Endothelial cell of umbilical vein (primary cell): ENCODE measurements at regions not wholly inside any gene's neighbourhood (a gene's known extent, or its start where the extent isn't known, plus 50 kb on each side); places are given as distances from the start of the nearest gene placed in this dataset.

Experiments used
- BruUV-seq: library from RNA; stranded (reverse); fragments of 400-500 nt; replicated peaks from 2 replicates; lab custom pipeline; 2021; lab: Mats Ljungman, UMichigan
- CTCF ChIA-PET: fragments of 300-600, 350-600 bp; sonication (Branson Sonifier 250); formaldehyde crosslinking; loops from one replicate; lab custom pipeline; 2021; ENCODE audit warnings: antibody characterized with exemption, inconsistent platforms; lab: Charles Lee
- POLR2A ChIA-PET: fragments of 300-600, 350-600 bp; sonication (Branson Sonifier 250); formaldehyde crosslinking; loops from one replicate; lab custom pipeline; 2021; ENCODE audit warnings: antibody characterized with exemption, inconsistent platforms; lab: Charles Lee
- DNase-seq: peaks from one replicate; pipeline ENCODE4 v3.0.0-alpha.2; 2011; ENCODE audit warnings: low read depth, low spot score
- FAIRE-seq: peaks from 2 replicates; lab custom pipeline; 2011; peaks lifted over from hg19 to GRCh38; lab: Jason Lieb, UNC
- H2AFZ ChIP-seq: 2 replicates; pipeline ENCODE4 v1.6.0; 2012; ENCODE audit warnings: low read depth, low read length, control low read depth, inconsistent platforms
- H3K27ac ChIP-seq: 2 replicates; pipeline ENCODE4 v1.5.1; 2011; ENCODE audit warnings: low read depth, mild to moderate bottlenecking, control low read depth, low read length, moderate library complexity; ENCODE audit not compliant: insufficient read depth
- H3K27me3 ChIP-seq, 2 experiments: 2 replicates each; pipeline versions ENCODE4 v1.6.0 to v1.6.1; 2011; ENCODE audit warnings: low read length in 2 of 2, mixed read lengths in 1 of 2; ENCODE audit not compliant: control insufficient read depth in 2 of 2, insufficient read depth in 2 of 2
- H3K36me3 ChIP-seq, 2 experiments: 2 replicates in 1 of 2; 3 replicates in 1 of 2; pipeline ENCODE4 v1.5.1; 2011; ENCODE audit warnings: low read length in 2 of 2, mild to moderate bottlenecking in 1 of 2, moderate library complexity in 1 of 2; ENCODE audit not compliant: control insufficient read depth in 2 of 2, insufficient read depth in 2 of 2; ENCODE audit errors: extremely low read depth in 1 of 2
- H3K4me1 ChIP-seq: 3 replicates; pipeline ENCODE4 v1.5.1; 2011; ENCODE audit warnings: mild to moderate bottlenecking, low read length; ENCODE audit not compliant: control insufficient read depth, insufficient read depth; ENCODE audit errors: extremely low read depth
- H3K4me2 ChIP-seq: 2 replicates; pipeline ENCODE4 v1.6.1; 2011; ENCODE audit warnings: low read length, control low read depth, mixed read lengths; ENCODE audit not compliant: insufficient read depth
- H3K4me3 ChIP-seq, 3 experiments: fragments of 200-600 bp in 1 of 3; sonication (generic), shearing (Covaris generic) in 1 of 3; replicated peaks in 1 of 3; 2 replicates each; pipeline ENCODE4 v1.5.1; 2011 to 2016; ENCODE audit warnings: control low read depth in 3 of 3, low read length in 3 of 3, mild to moderate bottlenecking in 2 of 3, inconsistent platforms in 1 of 3, low read depth in 1 of 3, moderate library complexity in 1 of 3; ENCODE audit not compliant: insufficient read depth in 1 of 3
- H3K79me2 ChIP-seq: 2 replicates; pipeline ENCODE4 v1.6.0; 2012; ENCODE audit warnings: low read length, inconsistent platforms; ENCODE audit not compliant: control insufficient read depth, insufficient read depth
- H3K9ac ChIP-seq: replicated peaks from 2 replicates; pipeline ENCODE3; 2011; ENCODE audit warnings: low read length, control low read depth; ENCODE audit not compliant: insufficient read depth; ENCODE audit errors: extremely low read depth
- H3K9me1 ChIP-seq: replicated peaks from 3 replicates; pipeline ENCODE4 v1.6.0; 2011; ENCODE audit warnings: mild to moderate bottlenecking, low read length; ENCODE audit not compliant: control insufficient read depth, insufficient read depth; ENCODE audit errors: extremely low read depth
- H3K9me3 ChIP-seq: replicated peaks from 2 replicates; pipeline ENCODE4 v1.5.1; 2012; ENCODE audit warnings: low read length, inconsistent platforms; ENCODE audit not compliant: control insufficient read depth, insufficient read depth
- H4K20me1 ChIP-seq: replicated peaks from 2 replicates; pipeline ENCODE3; 2011; ENCODE audit warnings: mild to moderate bottlenecking, low read length; ENCODE audit not compliant: control insufficient read depth, insufficient read depth; ENCODE audit errors: extremely low read depth
- EZH2 ChIP-seq: IDR thresholded peaks from 2 replicates; pipeline ENCODE4 v1.6.1; 2012; ENCODE audit warnings: borderline replicate concordance, low read depth, mild to moderate bottlenecking, moderate library complexity, low read length, inconsistent platforms; ENCODE audit not compliant: severe bottlenecking
- FOS ChIP-seq: IDR thresholded peaks from 2 replicates; pipeline ENCODE4 v1.6.1; 2011; ENCODE audit warnings: mild to moderate bottlenecking, low read length, moderate library complexity, borderline replicate concordance; ENCODE audit not compliant: insufficient read depth
- GATA2 ChIP-seq: IDR thresholded peaks from 2 replicates; pipeline ENCODE4 v1.7.0; 2011; ENCODE audit warnings: low read depth, mild to moderate bottlenecking, moderate library complexity, mixed read lengths, low read length; ENCODE audit not compliant: insufficient read length, insufficient read depth
- JUN ChIP-seq: IDR thresholded peaks from 2 replicates; pipeline ENCODE4 v1.6.1; 2011; ENCODE audit warnings: borderline replicate concordance, low read depth; ENCODE audit not compliant: insufficient read length, insufficient read depth
- MYC ChIP-seq: IDR thresholded peaks from one replicate; pipeline ENCODE4 v1.6.1; 2011; ENCODE audit warnings: mild to moderate bottlenecking, low read depth, low read length
- POLR2A ChIP-seq: IDR thresholded peaks from 2 replicates; pipeline ENCODE4 v1.6.1; 2012; ENCODE audit warnings: low read depth, mild to moderate bottlenecking, control low read depth, low read length
- POLR2AphosphoS5 ChIP-seq: IDR thresholded peaks from 2 replicates; pipeline ENCODE4 v1.6.1; 2012; ENCODE audit warnings: low read depth, mild to moderate bottlenecking, control low read depth, low read length, moderate library complexity; ENCODE audit not compliant: insufficient read depth
- dilution Hi-C: fragments of 300-500 bp; cut with MboI; formaldehyde crosslinking; loops from one replicate; pipeline ENCODE4 v1.15.0; 2019; ENCODE audit warnings: low sequenced_read_pairs; ENCODE audit not compliant: extremely low pct_ligation_motif_present
- intact Hi-C: fragments of 100-400 bp; cut with micrococcal nuclease; formaldehyde crosslinking; loops from one replicate; pipeline ENCODE4 v1.10.0; 2022
- TF ChIP-seq, protein P1 (sequence below): IDR thresholded peaks from 2 replicates; pipeline ENCODE4 v1.6.1; 2011; ENCODE audit not compliant: insufficient read depth, insufficient read length
- TF ChIP-seq, protein P2 (sequence below), 2 donors: IDR thresholded peaks; 1 replicate in 1 of 2; 2 replicates in 1 of 2; pipeline ENCODE4 v1.5.1; 2011; ENCODE audit warnings: low read length in 2 of 2, mild to moderate bottlenecking in 2 of 2, moderate library complexity in 2 of 2, control low read depth in 1 of 2, inconsistent platforms in 1 of 2, low read depth in 1 of 2; ENCODE audit not compliant: insufficient read depth in 1 of 2; ENCODE audit errors: extremely low read depth in 1 of 2

DNA sequence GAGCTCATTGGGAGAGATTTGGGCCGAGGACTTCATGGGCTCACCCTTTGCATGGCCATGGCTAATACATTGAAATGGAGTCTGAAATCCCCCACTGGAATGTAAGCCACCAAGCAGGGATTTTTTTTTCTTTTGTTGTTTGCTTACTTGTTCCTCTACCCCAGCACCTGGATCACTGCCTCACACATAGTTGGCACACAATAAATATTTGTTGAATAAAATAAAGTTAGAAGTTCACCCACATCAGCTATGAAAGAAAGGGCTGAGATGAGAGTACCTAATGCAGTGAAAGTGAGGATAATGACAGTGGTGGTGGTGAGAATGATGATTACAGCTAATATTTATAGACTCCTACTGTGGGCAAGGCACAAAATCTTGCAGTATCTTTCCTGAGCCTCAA is 98.1 kb upstream of the ANXA1 start:
- H3K36me3 ChIP-seq: no peaks in the 10 kb centered on the region
- ChIA-PET POLR2A (interaction anchor here (0.6 kb wide), 1 partner anchor 13 kb away, joined by 7 read pairs; no protein-coding TSS in a partner anchor), CTCF (interaction anchor here (0.6 kb wide), 1 partner anchor 30 kb away, joined by 3 read pairs; no protein-coding TSS in a partner anchor)
- FAIRE-seq (no peak), DNase-seq (no peak)
- TF ChIP-seq, protein P1, sequence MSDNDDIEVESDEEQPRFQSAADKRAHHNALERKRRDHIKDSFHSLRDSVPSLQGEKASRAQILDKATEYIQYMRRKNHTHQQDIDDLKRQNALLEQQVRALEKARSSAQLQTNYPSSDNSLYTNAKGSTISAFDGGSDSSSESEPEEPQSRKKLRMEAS: no peak
- TF ChIP-seq GATA2 (no peak), POLR2AphosphoS5 (no peak), POLR2A (no peak), FOS (no peak), EZH2 (no peak), MYC (no peak), JUN (no peak)
- TF ChIP-seq, protein P2, sequence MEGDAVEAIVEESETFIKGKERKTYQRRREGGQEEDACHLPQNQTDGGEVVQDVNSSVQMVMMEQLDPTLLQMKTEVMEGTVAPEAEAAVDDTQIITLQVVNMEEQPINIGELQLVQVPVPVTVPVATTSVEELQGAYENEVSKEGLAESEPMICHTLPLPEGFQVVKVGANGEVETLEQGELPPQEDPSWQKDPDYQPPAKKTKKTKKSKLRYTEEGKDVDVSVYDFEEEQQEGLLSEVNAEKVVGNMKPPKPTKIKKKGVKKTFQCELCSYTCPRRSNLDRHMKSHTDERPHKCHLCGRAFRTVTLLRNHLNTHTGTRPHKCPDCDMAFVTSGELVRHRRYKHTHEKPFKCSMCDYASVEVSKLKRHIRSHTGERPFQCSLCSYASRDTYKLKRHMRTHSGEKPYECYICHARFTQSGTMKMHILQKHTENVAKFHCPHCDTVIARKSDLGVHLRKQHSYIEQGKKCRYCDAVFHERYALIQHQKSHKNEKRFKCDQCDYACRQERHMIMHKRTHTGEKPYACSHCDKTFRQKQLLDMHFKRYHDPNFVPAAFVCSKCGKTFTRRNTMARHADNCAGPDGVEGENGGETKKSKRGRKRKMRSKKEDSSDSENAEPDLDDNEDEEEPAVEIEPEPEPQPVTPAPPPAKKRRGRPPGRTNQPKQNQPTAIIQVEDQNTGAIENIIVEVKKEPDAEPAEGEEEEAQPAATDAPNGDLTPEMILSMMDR (IDR thresholded peaks at IDR 0.05; ENCODE audit: extremely low read depth in 1 of 2, insufficient read depth in 1 of 2, low read depth in 1 of 2, low read length in 2 of 2): no peak
- H4K20me1 ChIP-seq: no peaks in the 10 kb centered on the region
- H3K4me2 ChIP-seq: no peak overlapping the region
- H3K9ac ChIP-seq: no peak overlapping the region
- dilution Hi-C loops (no loop called here), intact Hi-C loops (no loop called here)
- no peaks in the 10 kb centered on the region for H3K9me1 ChIP-seq
- no peaks in the 10 kb centered on the region for H3K4me1 ChIP-seq
- no peak overlapping the region for H2AFZ ChIP-seq
- H3K4me3 ChIP-seq: no peak overlapping the region
- no peaks in the 10 kb centered on the region for H3K27me3 ChIP-seq
- BruUV-seq: no TSS peak
- H3K79me2 ChIP-seq: no peaks in the 10 kb centered on the region
- H3K9me3 ChIP-seq: no peaks in the 10 kb centered on the region
- H3K27ac ChIP-seq: no peak overlapping the region
